ENCODE measurements at regions not wholly inside any gene's neighbourhood (a gene's known extent, or its start where the extent isn't known, plus 50 kb on each side); places are given as distances from the start of the nearest gene placed in this dataset.

- no peak for TF ChIP-seq PHF20 (CRISPR knock-in tag; IDR thresholded peaks at IDR 0.05)
- no peak for TF ChIP-seq ZFX (CRISPR knock-in tag; IDR thresholded peaks at IDR 0.05; ENCODE audit: low read depth)
- TF ChIP-seq ZBTB33 (CRISPR knock-in tag; IDR thresholded peaks at IDR 0.05), result no peak
Measured at GRCh38 chr3:137194301-137194700, 236.5 kb downstream of the IL20RB start.

Measured in HepG2 (cell line).